Vagina (tissue), 2 donors: ENCODE measurements at regions not wholly inside any gene's neighbourhood (a gene's known extent, or its start where the extent isn't known, plus 50 kb on each side); places are given as distances from the start of the nearest gene placed in this dataset.

Experiments used
- DNase-seq, 2 donors: peaks; one replicate each; pipeline ENCODE4 v3.0.0-alpha.2; 2017; ENCODE audit errors: extremely low spot score in 2 of 2
- H3K27ac ChIP-seq: fragments of 200-600 bp; sonication (generic); one replicate; pipeline ENCODE4 v1.5.1; 2019
- H3K27me3 ChIP-seq: fragments of 200-600 bp; sonication (generic); one replicate; pipeline ENCODE4 v1.5.1; 2019
- H3K36me3 ChIP-seq, 2 donors: fragments of 200-600 bp; sonication (generic); one replicate each; pipeline ENCODE4 v1.5.1; 2017 to 2019
- H3K4me1 ChIP-seq: fragments of 200-600 bp; sonication (generic); one replicate; pipeline ENCODE4 v1.5.1; 2019
- H3K4me3 ChIP-seq, 2 donors: fragments of 200-600 bp; sonication (generic); 1 replicate in 1 of 2; 2 replicates in 1 of 2; pipeline ENCODE4 v1.5.1; 2016 to 2019
- H3K9me3 ChIP-seq: fragments of 200-600 bp; sonication (generic); one replicate; pipeline ENCODE4 v1.5.1; 2019
- CTCF ChIP-seq, 3 experiments: fragments of 450-650 bp in 2 of 3; fragments of 200-600 bp in 1 of 3; sonication (generic) in 1 of 3; IDR thresholded peaks; one replicate each; pipeline ENCODE4 v1.5.1; 2017 to 2019; ENCODE audit warnings: antibody characterized with exemption in 3 of 3, mild to moderate bottlenecking in 2 of 3, moderate library complexity in 2 of 3
- POLR2A ChIP-seq, 2 donors: fragments of 450-650 bp; IDR thresholded peaks; one replicate each; pipeline ENCODE4 v1.6.1; 2017; ENCODE audit warnings: antibody characterized with exemption in 2 of 2, mild to moderate bottlenecking in 2 of 2, moderate library complexity in 2 of 2
- POLR2AphosphoS5 ChIP-seq, 2 donors: sonication (generic); formaldehyde crosslinking; IDR thresholded peaks; one replicate each; pipeline ENCODE4 v1.9.0; 2017; ENCODE audit warnings: antibody characterized with exemption in 2 of 2, mild to moderate bottlenecking in 2 of 2, low read depth in 1 of 2; ENCODE audit not compliant: insufficient read depth in 1 of 2
- intact Hi-C: fragments of 100-400 bp; cut with DNase I; formaldehyde crosslinking; loops from one replicate; pipeline ENCODE4 v1.15.1; 2023

- Histone ChIP-seq H3K9me3 (no peaks in the 10 kb centered on the region), H3K27ac (no peak overlapping the region), H3K36me3 (no peaks in the 10 kb centered on the region), H3K27me3 (no peaks in the 10 kb centered on the region), H3K4me3 (no peak overlapping the region), H3K4me1 (no peaks in the 10 kb centered on the region)
- TF ChIP-seq POLR2A (IDR thresholded peaks at IDR 0.05), result no peak
- no peak for TF ChIP-seq CTCF (IDR thresholded peaks at IDR 0.05)
- no peak for TF ChIP-seq POLR2AphosphoS5 (IDR thresholded peaks at IDR 0.05; ENCODE audit: insufficient read depth in 1 of 2, low read depth in 1 of 2)
- intact Hi-C loops, result no loop called here
- no peak for DNase-seq
These were observed 1190.3 kb upstream of the RAG2 start for GRCh38 chr11:37788141-37788877.

GRCh38 chr11:37786214-37786755, 1188.2 kb upstream of the RAG2 start:
- Histone ChIP-seq H3K4me3 (no peak overlapping the region), H3K36me3 (no peaks in the 10 kb centered on the region), H3K27me3 (no peaks in the 10 kb centered on the region), H3K27ac (no peak overlapping the region), H3K9me3 (no peaks in the 10 kb centered on the region), H3K4me1 (no peaks in the 10 kb centered on the region)
- TF ChIP-seq POLR2A (IDR thresholded peaks at IDR 0.05), result no peak
- no peak for TF ChIP-seq CTCF (IDR thresholded peaks at IDR 0.05)
- TF ChIP-seq POLR2AphosphoS5 (IDR thresholded peaks at IDR 0.05; ENCODE audit: insufficient read depth in 1 of 2, low read depth in 1 of 2), result no peak
- DNase-seq, result no peak
- intact Hi-C loops, result no loop called here

- DNase-seq, result no peak
- Histone ChIP-seq H3K4me3 (no peak overlapping the region), H3K36me3 (no peaks in the 10 kb centered on the region), H3K9me3 (no peaks in the 10 kb centered on the region), H3K27ac (no peak overlapping the region), H3K4me1 (no peaks in the 10 kb centered on the region), H3K27me3 (no peaks in the 10 kb centered on the region)
- TF ChIP-seq POLR2AphosphoS5 (IDR thresholded peaks at IDR 0.05; ENCODE audit: insufficient read depth in 1 of 2, low read depth in 1 of 2) (no peak), CTCF (IDR thresholded peaks at IDR 0.05) (no peak), POLR2A (IDR thresholded peaks at IDR 0.05) (no peak)
- intact Hi-C loops, result no loop called here
These were observed 1176.4 kb upstream of the RAG2 start for GRCh38 chr11:37774441-37774840.

GRCh38 chr11:37770145-37770544, 1172.1 kb upstream of the RAG2 start:
- no peak overlapping the region for H3K4me3 ChIP-seq
- H3K4me1 ChIP-seq, result no peaks in the 10 kb centered on the region
- no peak for DNase-seq
- TF ChIP-seq POLR2AphosphoS5 (IDR thresholded peaks at IDR 0.05; ENCODE audit: insufficient read depth in 1 of 2, low read depth in 1 of 2) (no peak), CTCF (IDR thresholded peaks at IDR 0.05) (no peak), POLR2A (IDR thresholded peaks at IDR 0.05) (no peak)
- no peaks in the 10 kb centered on the region for H3K27me3 ChIP-seq
- H3K36me3 ChIP-seq, result no peaks in the 10 kb centered on the region
- intact Hi-C loops, result no loop called here
- no peak overlapping the region for H3K27ac ChIP-seq
- H3K9me3 ChIP-seq, result no peaks in the 10 kb centered on the region

- Histone ChIP-seq H3K9me3 (no peaks in the 10 kb centered on the region), H3K4me3 (no peak overlapping the region), H3K27me3 (no peaks in the 10 kb centered on the region), H3K4me1 (no peaks in the 10 kb centered on the region), H3K36me3 (no peaks in the 10 kb centered on the region), H3K27ac (no peak overlapping the region)
- intact Hi-C loops, result no loop called here
- TF ChIP-seq POLR2AphosphoS5 (IDR thresholded peaks at IDR 0.05; ENCODE audit: insufficient read depth in 1 of 2, low read depth in 1 of 2) (no peak), POLR2A (IDR thresholded peaks at IDR 0.05) (no peak), CTCF (IDR thresholded peaks at IDR 0.05) (no peak)
- DNase-seq, result no peak
These were observed 1164.0 kb upstream of the RAG2 start for GRCh38 chr11:37762079-37762478.
